ENCODE measurements at regions not wholly inside any gene's neighbourhood (a gene's known extent, or its start where the extent isn't known, plus 50 kb on each side); places are given as distances from the start of the nearest gene placed in this dataset.

DNA sequence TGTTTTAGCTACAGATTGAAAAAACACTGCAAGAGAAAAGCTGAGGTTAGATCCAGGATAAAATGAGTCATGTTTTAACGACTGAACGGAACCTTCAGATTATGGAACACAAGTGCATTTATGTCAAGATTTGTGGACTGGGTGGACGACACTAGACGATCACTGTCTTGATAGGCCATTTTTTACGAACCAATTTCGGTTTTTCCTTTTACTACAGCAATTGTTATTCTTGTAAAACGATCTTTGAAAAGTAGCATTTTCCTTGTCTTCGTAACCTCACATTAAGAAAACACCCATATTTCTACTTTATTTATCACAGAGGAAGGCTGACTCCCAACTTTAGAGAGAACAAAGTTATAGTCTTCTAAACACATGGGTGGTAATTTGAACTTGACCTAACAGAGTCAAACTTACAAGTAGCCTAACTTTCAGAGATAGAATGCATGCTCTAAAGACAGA lies 294.2 kb upstream of the TCF21 start:
- Histone ChIP-seq H3K4me2 (ENCODE audit: insufficient read depth, low read length) (no peak overlapping the region), H3K9me1 (ENCODE audit: control insufficient read depth, insufficient read depth, low read length) (no peaks in the 10 kb centered on the region), H3K27me3 (ENCODE audit: control insufficient read depth in 2 of 2, insufficient read depth in 2 of 2, low read length in 2 of 2) (no peaks in the 10 kb centered on the region), H3K9me3 (replicated peaks; ENCODE audit: control insufficient read depth, insufficient read depth, low read depth, low read length) (no peaks in the 10 kb centered on the region), H3K4me1 (replicated peaks in 1 of 2; ENCODE audit: control insufficient read depth in 2 of 2, insufficient read depth in 2 of 2, low read length in 2 of 2) (no peaks in the 10 kb centered on the region), H4K20me1 (replicated peaks; ENCODE audit: control insufficient read depth, insufficient read depth, low read length) (no peaks in the 10 kb centered on the region), H3K27ac (ENCODE audit: extremely low read depth, low read depth, low read length) (no peak overlapping the region), H3K36me3 (ENCODE audit: control insufficient read depth, insufficient read depth, low read length) (no peaks in the 10 kb centered on the region), H3K4me3 (no peak overlapping the region), H2AFZ (ENCODE audit: low read depth, low read length) (no peak overlapping the region), H3K9ac (ENCODE audit: insufficient read depth in 1 of 2, low read depth in 2 of 2, low read length in 2 of 2) (no peak overlapping the region), H3K79me2 (ENCODE audit: control insufficient read depth, insufficient read depth, low read length) (no peaks in the 10 kb centered on the region)
- no peak for TF ChIP-seq RBM34 (IDR thresholded peaks at IDR 0.05; ENCODE audit: borderline replicate concordance, insufficient read depth, low read length)
- peak; percentile 43; the same call in 1 of the 2 replicates for TF ChIP-seq FOSL1 (tag; conservative IDR thresholded peaks at IDR 0.05)
- intact Hi-C loops (cut with micrococcal nuclease), result no loop called here
- in situ Hi-C loops (cut with MboI), result no loop called here
- ChIA-PET POLR2A (no interaction called here), CTCF (ENCODE audit: low intra/inter-chr PET ratio) (no interaction called here)
- no peak for ATAC-seq
- BruUV-seq (replicated peaks), result no TSS peak
- DNase-seq (ENCODE audit: extremely low read depth in 1 of 4, low spot score in 3 of 4), result no peak
- FAIRE-seq, result no peak
- WGBS (ENCODE audit: insufficient coverage, low coverage, missing lambda C conversion rate), result 0% methylated on average over 8 of the region's 8 CpGs

DNA sequence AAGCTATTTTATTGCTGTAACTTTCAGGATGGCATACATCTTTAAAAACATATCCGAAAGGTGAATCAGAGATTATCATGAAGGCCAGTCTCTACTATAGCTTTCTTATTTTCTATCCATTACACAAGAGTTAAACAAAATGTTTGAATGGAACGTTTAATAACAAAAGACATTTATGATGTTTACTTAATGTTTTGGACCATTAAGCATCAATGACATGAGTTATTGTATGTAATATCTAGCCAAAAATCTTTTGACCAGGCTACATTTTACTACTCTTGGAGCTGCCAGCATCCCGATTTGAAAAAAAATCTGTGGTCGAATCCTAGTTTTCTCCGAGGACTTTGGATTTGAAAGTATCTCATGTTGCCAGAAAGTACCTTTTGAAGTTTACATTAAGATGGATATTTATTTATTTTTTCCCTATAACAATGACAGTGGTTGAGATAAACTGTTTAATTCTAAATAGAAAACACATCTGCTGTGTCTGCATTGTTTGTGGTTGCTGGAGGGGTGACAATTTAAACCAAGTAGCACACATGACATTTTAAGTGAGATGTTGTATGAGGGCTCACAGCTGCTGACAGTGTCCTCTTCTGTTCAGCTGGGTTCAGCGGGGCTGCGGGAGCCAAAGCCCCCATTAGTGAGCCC lies 293.7 kb upstream of the TCF21 start:
- H3K9ac ChIP-seq (ENCODE audit: insufficient read depth in 1 of 2, low read depth in 2 of 2, low read length in 2 of 2), result no peak overlapping the region
- no peak overlapping the region for H3K4me2 ChIP-seq (ENCODE audit: insufficient read depth, low read length)
- no peaks in the 10 kb centered on the region for H3K9me1 ChIP-seq (ENCODE audit: control insufficient read depth, insufficient read depth, low read length)
- CTCF ChIA-PET (ENCODE audit: low intra/inter-chr PET ratio), result no interaction called here
- BruUV-seq (replicated peaks), result no TSS peak
- H4K20me1 ChIP-seq (replicated peaks; ENCODE audit: control insufficient read depth, insufficient read depth, low read length), result no peaks in the 10 kb centered on the region
- in situ Hi-C loops (cut with MboI), result no loop called here
- ATAC-seq (no peak), FAIRE-seq (peak; percentile 15), DNase-seq (ENCODE audit: extremely low read depth in 1 of 4, low spot score in 3 of 4) (no peak)
- H3K27ac ChIP-seq (ENCODE audit: extremely low read depth, low read depth, low read length), result no peak overlapping the region
- H3K36me3 ChIP-seq (ENCODE audit: control insufficient read depth, insufficient read depth, low read length), result no peaks in the 10 kb centered on the region
- intact Hi-C loops (cut with micrococcal nuclease), result no loop called here
- no peaks in the 10 kb centered on the region for H3K27me3 ChIP-seq (ENCODE audit: control insufficient read depth in 2 of 2, insufficient read depth in 2 of 2, low read length in 2 of 2)
- H3K79me2 ChIP-seq (ENCODE audit: control insufficient read depth, insufficient read depth, low read length), result no peaks in the 10 kb centered on the region
- H2AFZ ChIP-seq (ENCODE audit: low read depth, low read length), result no peak overlapping the region
- 0% methylated on average over 7 of the region's 7 CpGs for WGBS (ENCODE audit: insufficient coverage, low coverage, missing lambda C conversion rate)
- POLR2A ChIA-PET, result no interaction called here
- H3K4me1 ChIP-seq (replicated peaks in 1 of 2; ENCODE audit: control insufficient read depth in 2 of 2, insufficient read depth in 2 of 2, low read length in 2 of 2), result no peaks in the 10 kb centered on the region
- no peak overlapping the region for H3K4me3 ChIP-seq
- TF ChIP-seq, protein P1, sequence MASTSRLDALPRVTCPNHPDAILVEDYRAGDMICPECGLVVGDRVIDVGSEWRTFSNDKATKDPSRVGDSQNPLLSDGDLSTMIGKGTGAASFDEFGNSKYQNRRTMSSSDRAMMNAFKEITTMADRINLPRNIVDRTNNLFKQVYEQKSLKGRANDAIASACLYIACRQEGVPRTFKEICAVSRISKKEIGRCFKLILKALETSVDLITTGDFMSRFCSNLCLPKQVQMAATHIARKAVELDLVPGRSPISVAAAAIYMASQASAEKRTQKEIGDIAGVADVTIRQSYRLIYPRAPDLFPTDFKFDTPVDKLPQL (IDR thresholded peaks at IDR 0.05; ENCODE audit: extremely low read depth, insufficient read length), result no peak
- H3K9me3 ChIP-seq (replicated peaks; ENCODE audit: control insufficient read depth, insufficient read depth, low read depth, low read length), result no peaks in the 10 kb centered on the region

All from K562 (cell line).